GM21737 (cell line): ENCODE measurements at regions not wholly inside any gene's neighbourhood (a gene's known extent, or its start where the extent isn't known, plus 50 kb on each side); places are given as distances from the start of the nearest gene placed in this dataset.

Experiments used
- ATAC-seq: cut with Tn5 transposase; IDR thresholded peaks from one replicate; pipeline ENCODE4 v1.9.1; 2021; ENCODE audit warnings: mild to moderate bottlenecking, moderate library complexity; ENCODE audit not compliant: unreplicated experiment

- no peak for ATAC-seq
Observed at GRCh38 chr22:48085901-48086645, 1323.6 kb downstream of the TBC1D22A start.

DNA sequence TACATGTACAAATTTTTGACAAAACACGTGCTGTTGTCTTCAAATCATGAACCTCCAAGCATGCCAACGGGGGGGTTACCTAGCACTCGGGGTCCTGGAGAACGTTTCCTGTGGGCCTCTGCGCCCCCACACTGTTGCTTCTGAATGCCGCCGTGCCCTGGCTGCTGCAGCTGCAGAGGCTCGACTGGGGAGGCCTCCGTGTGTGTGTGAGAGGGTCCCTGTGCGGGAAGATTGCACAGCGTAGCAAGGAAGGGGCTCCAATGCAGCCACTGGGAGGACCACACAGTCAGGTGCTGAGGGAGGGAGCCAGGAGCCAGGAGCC is 1322.2 kb downstream of the TBC1D22A start:
- no peak for ATAC-seq

- ATAC-seq = no peak
Observed at GRCh38 chr22:48084041-48084728, 1321.7 kb downstream of the TBC1D22A start.

GRCh38 chr22:48083502-48083901 is 1321.1 kb downstream of the TBC1D22A start:
- ATAC-seq = no peak

DNA sequence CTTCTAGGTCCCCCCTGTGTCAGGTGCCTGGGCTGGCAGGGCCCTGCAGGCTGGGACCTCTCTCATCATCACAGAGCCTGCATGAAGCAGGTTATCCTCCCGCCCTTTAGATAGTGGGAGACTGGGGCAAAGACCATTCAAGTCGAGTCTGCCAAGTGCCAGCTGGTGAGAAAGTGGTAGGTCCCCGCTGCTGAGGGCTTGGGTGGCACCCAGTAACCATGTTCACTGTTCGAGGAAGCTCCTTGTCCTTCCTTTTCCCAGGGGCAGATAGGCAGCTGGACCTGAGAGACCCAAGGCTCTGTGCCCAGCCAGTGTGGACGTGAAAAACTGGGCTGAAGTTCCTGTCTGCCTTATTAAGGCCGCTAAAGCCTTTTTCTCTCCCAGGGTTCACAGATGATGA is 1319.8 kb downstream of the TBC1D22A start:
- ATAC-seq = no peak

DNA sequence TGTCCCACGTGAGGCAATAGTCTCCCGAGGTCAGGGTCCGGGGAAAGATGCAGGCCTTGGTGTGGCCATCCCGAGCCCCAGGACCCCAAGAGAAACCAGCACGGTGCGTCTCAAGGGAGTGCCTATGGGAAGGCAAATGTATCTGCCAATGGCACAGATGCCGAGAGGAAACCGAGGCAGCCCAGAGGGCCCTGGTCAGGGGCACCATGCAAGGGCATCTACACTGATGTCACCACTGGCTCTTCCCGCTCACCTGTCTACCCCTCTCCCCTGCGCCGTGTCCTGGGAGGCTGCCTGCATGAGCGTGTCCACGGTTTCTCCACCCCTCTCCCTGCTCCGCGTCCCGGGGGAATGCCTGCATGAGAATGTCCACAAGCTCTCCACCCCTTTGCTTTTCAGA is 1318.8 kb downstream of the TBC1D22A start:
- ATAC-seq = no peak

- ATAC-seq = no peak
Observed at GRCh38 chr22:48080316-48081165, 1318.1 kb downstream of the TBC1D22A start.

- no peak for ATAC-seq
Observed at GRCh38 chr22:48079505-48080290, 1317.2 kb downstream of the TBC1D22A start.

- no peak for ATAC-seq
Observed at GRCh38 chr22:48078825-48079224, 1316.4 kb downstream of the TBC1D22A start.

DNA sequence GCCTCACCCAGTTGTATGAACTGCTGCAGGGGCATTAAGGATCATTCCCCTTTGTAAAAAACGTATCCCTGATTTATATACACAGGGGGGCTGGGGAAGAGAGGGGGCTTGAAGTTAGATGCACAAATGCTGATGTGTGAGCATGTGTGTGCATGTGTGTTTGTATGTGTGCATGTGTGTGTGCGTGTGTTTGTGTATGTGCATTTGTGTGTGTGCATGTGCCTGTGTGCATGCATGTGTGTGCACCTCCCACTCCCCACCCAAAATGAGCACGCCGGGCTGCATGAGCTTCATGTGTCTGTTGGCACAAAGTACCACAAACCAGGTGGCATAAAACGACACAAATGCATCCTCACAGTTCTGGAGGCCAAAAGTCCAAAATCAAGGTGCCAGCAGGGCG is 1315.2 kb downstream of the TBC1D22A start:
- no peak for ATAC-seq

- no peak for ATAC-seq
Observed at GRCh38 chr22:48076008-48076407, 1313.6 kb downstream of the TBC1D22A start.

DNA sequence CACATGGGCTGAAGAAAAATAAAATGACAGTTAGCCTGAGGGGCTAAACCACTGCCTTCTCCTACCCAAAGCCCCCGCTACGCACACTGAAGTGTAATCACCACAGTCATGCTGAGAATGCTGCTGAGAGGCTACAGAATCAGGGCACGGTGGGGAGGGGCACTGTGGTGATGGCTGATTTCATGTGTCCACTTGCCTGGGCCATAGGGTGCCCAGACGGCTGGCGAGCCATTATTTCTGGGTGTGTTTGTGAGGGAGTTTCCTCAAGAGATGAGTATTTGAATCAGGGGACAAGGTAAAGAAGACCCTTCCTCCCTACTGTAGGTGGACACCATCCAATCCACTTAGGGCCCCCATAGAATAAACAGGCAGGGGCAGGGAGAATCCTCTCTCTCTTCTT is 1313.2 kb downstream of the TBC1D22A start:
- ATAC-seq = no peak

DNA sequence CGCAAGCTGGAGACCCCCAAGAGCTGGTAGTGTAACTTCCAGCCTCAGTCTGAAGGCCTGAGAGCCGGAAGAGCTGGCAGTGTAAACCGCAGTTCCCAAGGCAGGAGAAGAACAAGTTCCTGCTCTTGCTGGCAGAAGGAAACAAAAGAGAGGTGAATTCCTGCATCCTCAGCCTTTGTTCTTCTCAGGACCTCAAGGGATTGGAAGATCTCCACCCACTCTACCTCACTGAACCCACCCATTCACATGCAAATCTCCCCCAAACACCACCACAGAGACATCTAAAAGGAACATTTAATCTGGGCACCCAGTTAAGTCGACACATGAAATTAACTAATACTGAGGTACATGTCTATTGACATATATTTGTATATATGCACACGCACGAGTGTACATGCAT is 1310.3 kb downstream of the TBC1D22A start:
- ATAC-seq = no peak

- no peak for ATAC-seq
Observed at GRCh38 chr22:48071828-48072227, 1309.4 kb downstream of the TBC1D22A start.

DNA sequence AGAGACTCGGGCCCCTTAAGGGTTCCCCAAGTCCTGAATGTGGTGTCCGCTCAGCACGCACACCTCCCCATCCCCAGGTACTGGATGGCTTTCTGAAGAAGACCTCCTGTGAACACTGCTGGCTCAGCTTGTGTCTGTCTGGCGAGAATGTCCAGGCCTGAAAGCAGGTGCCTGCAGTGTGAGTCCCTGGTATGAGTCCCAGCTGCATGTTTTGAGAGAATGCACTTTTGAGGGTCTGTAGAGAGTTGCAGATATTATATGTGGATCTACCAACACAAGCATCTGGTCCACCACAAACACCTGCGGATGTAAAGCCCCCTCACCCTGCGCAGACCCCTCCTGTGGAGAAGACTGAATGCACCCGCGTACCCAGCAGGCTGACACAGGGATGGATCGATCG is 1308.9 kb downstream of the TBC1D22A start:
- no peak for ATAC-seq

- no peak for ATAC-seq
Observed at GRCh38 chr22:48070760-48071159, 1308.3 kb downstream of the TBC1D22A start.

GRCh38 chr22:48070083-48070482 is 1307.6 kb downstream of the TBC1D22A start:
- no peak for ATAC-seq

GRCh38 chr22:48069256-48069655 is 1306.8 kb downstream of the TBC1D22A start:
- ATAC-seq = no peak

GRCh38 chr22:48068323-48068885 is 1306.0 kb downstream of the TBC1D22A start:
- no peak for ATAC-seq

DNA sequence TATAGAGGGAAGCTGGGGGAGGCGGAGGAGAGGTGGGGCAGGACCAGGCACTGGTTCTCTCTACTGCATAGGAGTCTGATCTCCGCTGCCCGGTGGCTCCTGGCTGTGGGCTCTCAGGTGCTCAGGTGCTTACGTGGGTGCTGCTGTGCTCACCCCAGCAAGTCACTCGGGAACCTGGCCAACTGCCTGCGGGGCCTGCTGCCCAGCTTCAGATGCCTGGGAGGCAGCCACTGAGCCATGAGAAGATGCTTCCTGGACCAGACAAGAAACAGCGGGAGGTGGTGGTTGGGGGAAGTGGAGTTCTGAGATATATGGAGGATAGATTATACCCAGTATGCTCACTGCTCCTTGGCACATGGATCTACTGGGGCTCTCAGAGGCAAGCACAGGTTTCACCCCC is 1303.4 kb downstream of the TBC1D22A start:
- no peak for ATAC-seq

- ATAC-seq = no peak
Observed at GRCh38 chr22:48061726-48062125, 1299.3 kb downstream of the TBC1D22A start.
